ENCODE measurements at regions not wholly inside any gene's neighbourhood (a gene's known extent, or its start where the extent isn't known, plus 50 kb on each side); places are given as distances from the start of the nearest gene placed in this dataset.

DNA sequence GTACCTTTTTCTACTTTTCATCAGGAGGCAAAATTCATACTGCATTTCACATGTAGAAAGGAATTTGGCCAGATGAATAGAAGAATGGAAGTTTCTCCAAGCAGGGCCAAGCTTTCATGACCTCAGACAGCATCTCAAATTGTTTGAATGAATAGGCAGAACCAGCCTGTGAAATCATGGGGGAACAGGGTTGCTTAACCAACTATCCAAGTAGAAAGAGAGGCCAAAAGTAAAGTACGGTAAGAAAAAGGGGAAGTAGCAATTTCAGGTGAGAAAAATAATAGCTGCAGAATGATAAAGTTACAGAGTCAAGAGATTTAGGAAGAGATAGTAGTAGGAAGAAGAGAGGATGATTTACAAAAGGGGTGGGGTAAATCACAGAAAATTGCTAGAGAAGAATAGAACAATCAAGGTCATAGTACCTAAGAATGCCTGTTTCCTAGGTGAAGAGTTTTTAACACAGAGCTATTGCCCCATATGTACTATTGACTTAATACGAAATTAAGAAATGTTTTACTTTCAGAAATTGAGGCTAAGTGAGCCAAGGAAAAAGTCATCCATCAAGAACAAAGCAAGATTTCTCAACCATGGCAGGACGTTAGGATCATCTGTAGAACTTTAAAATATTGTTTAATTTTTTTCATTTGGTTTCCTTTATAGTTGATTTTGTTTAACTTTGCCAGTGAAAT, 177.1 kb upstream of the TET2 start:
- no peak for DNase-seq

DNA sequence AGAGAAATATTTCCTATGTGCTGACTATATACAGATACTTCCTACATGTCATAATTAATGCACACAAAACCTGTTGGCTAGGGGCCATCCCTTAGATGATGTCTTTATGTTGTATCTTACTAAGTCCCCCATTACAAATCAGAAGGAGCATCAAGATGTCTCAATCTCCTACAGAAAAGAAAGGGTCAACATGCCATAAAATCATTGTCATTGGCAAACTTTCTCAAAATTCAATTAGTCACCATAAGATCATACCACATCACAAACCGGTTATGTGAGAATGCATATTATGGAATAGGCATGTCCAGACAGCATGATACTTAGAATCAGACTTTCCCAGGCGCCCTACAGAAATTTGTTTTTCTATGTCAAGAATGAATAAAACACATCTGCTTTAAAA, 175.2 kb upstream of the TET2 start:
- DNase-seq, result no peak

DNA sequence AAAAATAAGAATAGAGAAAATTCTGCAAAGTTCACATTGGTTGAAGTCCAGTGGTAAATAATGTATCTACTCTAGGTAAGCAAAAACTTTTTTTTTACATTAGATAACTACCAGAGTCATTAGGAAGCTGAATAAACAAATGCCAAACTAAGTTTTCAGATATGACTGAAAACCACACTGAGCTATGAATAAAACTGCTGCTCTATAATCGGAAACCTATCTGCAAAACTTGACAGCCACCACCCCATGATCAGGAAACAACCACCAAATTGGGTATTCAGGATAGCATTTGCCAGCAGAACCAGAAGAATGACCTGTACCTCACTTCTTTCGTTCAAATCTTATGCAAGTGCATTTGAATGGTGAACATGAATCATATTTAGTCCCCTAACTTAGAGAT, 173.0 kb upstream of the TET2 start:
- no peak for DNase-seq

DNA sequence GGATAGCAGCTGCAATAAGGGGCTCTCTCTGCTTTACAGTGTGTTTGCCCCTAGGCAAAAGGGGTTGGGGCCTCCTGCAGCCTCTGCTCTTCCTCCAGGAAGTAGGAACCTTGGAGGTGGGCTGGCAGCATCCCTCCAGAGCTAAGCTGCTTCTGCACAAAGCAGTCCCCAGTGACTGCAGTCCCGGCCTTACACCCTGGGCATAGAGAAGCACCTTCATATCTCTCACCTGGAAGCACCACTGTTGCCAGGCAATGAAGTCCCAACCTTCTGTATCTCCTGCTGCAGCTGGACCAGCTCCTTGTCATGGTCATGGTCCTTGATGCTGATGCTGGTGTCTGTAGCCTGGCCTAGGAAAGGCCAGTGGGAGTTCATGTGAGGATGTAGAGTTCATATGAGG, 171.1 kb upstream of the TET2 start:
- DNase-seq, result no peak

DNA sequence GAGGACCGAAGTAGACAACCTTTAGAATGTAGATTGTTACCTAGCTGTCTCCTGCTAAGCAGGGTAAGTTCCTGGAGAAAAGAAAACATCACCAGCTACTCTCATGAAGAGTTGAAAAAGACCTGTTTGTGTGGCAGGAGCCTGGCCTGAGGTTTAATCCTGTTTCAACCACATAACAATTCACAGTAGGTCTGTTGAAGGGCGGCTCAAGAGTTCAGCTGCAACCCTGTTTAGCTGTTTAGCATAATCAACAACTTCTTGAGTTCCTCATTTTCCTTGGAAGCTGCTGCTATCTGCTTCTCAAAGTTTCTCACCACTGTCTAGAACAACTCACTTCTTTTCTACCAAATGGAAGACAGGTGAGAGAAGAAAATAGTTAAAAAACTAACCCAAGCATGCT, 170.4 kb upstream of the TET2 start:
- no peak for DNase-seq

DNA sequence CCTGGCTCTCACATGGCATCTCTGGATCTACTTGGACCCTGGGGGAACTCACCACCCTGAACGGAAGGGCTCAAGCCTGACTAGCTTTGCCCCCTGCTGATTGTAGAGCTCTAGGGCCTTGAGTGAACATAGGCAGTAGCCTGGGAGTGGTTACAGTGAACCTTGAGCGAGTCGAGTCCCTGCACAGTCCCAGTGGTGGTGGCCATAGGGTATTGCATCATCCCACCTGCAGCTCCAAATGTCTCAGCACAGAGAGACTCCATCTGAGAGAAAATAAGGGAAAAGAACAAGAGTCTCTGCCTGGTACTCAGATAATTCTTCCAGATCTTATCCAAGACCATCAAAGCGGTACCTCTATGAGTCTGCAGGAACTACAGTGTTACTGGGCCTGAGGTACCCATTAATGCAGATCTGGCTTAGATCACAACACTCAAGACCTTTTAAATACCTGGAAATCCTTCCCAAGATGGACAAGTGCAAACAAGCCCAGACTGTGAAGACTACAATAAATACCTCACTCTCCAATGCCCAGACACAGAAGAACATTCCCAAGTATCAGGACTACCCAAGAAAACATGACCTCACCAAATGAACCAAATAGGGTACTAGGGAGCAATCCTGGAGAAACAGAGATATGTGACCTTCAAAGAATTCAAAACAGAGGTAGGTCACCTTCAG, 167.5 kb upstream of the TET2 start:
- no peak for DNase-seq

DNA sequence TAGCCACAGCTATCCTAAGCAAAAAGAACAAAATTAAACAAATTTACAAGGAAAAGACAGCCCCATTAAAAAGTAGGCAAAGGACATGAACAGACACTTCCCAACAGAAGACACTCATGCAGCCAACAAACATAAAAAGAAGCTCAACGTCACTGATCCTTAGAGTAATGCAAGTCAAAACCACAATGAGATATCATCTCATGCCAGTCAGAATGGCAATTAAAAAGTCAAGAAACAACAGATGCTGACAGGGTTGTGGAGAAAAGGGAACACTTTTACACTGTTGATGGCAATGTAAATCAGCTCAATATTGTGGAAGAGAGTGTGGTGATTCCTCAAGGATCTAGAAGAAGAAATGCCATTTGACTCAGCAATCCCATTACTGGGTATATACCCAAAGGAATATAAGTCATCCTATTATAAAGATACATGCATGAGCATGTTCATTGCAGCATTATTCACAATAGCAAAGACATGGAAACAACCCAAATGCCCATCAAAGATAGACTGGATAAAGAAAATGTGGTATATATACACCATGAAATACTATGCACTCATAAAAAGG, 163.0 kb upstream of the TET2 start:
- no peak for DNase-seq

DNA sequence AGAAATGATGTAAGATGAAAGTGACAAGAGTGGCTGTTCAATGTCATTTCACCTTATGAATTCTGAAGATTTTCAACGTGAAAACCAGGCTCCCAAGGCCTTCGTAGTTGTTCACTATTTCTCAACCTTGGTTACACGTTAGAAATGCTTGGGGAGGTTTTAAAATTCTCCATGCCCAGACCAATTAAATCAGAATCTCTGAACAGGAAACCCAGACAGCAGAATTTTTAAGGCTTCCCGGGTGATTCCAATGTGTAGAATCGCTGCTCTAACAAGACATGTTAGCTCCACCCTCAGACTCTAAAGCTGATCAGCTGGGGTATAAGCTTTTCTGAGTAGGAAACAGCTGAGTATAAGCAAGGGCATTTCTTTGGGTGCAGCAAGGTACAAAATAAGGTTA, 160.4 kb upstream of the TET2 start:
- no peak for DNase-seq

DNA sequence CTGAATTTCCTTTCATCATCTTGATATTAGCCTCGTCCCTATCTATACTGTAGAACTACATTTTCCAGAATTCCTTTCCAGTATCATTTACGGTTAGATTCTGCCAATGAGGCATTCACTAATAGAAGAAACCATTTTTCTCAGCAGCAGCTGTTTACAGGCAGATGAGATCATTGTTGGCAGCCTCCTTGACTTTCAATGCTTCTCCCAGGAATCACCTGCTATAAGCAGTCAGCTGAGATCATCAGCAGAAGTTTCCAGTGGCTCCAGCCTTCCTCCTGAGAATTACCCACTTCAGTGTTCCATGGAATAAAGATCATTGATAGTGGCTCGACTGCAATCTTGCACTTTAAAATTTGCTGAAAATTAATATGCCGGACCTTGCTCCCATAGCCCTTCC, 157.3 kb upstream of the TET2 start:
- DNase-seq, result no peak

DNA sequence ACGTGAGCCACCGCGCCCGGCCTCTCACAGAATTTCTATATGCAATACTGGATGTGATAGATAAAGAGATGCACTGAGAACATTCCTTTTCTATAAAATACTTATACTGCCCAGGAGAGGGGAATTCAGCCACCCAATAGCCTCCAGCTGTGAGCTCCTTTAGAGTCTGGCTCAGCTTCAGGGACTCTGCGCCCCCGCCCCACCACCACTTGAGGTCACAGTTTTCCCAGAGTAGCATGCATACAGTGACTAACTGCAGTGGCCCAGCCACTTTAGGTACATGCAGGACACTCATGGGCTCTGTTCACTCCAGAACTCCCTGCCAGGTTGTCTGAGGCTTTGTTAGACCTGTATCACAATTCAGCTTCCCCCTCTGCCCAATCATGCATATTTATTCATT, 144.4 kb upstream of the TET2 start:
- no peak for DNase-seq

DNA sequence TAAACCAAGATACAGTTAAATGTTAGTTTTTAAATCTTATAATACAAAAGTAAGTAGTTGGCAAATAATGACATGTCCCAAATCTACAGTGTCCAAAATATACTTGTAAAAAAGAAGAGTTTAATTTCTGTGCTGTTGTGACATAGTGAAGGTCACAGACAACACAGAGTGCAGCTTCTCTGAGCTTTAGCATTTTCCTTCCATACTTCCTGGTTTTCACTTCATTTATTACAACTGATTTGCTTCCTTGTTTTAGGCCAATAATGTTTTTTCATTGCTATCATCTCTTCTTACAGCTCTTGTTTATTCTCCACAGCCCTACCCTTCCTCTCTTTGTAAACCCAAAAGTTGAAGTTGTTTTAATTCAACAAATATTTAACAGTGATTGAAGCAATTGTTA, 132.4 kb upstream of the TET2 start:
- no peak for DNase-seq

DNA sequence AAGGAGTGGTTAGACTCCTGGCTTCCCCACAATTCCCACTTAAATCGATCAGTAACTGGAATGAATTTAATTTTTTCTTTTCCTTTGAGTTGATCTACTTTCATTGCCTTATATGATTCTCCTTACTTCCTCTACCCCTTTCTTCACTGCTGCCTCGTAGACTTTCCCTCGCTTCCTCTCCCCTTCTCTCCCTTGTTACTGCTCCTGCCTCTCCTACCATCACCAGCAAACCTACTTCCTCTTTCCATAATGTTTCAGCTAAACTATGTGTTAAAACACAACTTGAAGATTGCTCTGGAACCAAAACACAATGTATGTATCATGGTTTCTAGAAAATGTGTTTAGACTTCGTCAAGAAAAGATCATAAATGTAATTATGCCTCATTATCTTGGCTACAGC, 132.0 kb upstream of the TET2 start:
- DNase-seq, result no peak

DNA sequence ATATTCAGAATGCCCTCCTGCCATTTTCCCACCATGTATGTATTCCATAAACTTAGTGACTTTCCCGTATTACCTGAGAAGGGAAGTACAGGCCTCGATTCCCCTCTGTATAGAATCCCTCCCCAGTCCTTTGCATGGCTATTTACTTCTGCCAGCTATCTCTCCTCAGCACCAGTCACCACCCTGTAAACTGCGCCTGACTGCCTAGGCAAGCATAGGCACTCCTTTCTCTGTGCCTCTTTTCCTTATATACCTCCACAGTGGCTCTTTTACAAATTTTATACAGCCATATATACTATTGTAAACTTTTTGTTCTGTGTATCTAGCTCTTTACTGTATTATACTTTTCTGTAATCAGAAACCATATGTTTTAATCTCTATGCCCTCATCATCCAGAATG, 130.9 kb upstream of the TET2 start:
- DNase-seq, result no peak

DNA sequence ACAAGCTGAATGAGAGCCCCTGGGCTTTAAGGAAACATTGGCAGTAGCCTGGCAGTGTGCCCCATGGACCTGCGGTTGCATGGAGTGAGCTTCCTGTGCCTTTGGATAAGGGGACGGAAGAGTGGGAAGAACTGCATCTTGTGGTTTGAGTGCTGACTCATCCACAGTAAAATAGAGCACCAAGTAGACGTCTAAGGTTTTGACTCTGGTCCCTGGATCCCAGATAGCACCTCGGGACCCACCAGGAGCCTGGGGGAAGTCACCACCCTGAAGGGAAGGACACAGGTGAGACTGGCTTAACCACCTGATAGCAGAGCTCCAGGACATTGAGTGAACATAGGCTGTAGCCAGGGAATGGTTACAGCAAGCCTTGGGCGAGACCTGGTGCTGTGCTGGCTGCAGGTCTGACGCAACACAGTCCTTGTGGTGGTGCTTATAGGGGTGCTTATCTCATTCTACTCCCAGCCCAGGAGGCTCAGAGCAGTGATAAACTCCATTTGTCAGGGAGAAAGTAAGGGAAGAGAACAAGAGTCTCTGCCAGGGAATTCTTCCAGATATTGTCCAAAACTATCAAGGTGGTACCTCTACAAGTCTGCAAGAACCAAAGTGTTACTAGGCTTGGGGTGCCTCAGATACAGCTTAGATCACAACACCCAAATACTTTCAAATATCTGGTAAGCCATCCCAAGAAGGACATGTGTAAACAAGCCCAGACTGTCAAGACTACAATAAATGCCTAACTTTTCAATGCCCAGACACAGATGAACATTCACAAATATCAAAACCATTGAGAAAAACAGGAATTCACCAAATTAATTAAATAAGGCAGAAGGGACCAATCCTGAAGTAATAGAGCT, 123.6 kb upstream of the TET2 start:
- no peak for DNase-seq

DNA sequence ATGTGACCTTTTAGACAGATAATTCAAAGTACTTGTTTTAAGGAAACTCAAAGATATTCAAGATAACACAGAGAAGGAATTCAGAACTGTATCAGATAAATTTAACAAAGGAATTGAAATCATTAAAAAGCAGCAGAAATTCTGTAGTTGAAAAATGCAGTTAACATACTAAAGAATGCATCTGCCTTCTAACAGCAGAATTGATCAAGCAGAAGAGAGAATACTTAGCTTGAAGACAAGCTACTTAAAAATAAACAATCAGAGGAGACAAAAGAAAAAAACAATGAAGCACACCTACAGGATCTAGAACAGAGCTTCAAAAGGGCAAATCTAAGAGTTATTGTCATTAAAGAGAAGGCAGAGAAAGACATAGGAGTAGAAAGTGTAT, 123.0 kb upstream of the TET2 start:
- no peak for DNase-seq

DNA sequence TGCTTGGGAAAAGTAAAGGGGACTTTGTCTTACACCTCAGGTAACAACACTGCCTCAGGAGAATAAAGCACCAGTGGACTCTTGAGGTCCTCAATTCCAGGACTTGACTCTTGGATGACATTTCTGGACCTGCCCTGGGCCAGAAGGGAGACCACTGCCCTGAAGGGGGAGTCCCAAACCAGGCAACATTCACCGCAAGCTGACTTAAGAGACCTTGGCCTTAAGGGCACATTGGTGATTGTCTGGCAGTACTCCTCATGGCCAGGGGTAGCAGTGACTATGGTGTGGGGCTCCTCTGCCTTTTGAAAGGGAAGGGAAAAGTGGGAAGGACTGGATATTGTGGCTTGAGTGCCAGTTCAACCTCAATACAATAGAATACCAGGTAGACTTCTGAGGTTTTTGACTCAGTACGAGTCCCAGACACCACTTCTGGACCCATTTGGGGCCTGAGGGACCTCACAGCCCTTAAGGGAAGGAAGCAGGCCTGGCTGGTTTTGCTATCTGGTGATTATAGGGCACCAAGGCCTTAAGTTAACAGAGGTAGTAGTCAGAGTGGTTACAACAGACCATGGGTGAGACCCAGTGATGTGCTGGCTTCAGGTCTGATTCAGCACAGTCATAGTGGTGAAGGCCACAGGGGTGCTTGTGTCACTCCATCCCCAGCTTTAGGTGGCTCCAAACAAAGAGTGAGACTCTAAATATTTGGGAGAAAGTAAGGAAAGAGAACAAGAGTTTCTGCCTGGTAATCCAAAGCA, 121.2 kb upstream of the TET2 start:
- no peak for DNase-seq

DNA sequence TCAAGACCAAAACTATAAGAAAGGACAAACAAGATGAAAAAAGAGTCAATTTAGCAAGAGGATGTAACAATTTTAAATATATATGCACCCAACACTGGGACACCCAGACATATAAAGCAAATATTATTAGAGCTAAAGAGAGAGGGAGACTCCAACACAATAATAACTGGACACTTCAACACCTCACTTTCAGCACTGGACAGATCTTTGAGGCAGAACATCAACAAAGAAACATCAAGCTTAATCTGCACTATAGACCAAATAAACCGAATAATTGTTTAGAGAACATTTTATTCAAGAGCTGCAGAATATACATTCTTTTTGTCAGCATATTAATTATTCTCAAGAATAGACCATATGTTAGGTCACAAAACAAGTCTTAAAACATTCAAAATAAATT, 109.7 kb upstream of the TET2 start:
- DNase-seq, result no peak

DNA sequence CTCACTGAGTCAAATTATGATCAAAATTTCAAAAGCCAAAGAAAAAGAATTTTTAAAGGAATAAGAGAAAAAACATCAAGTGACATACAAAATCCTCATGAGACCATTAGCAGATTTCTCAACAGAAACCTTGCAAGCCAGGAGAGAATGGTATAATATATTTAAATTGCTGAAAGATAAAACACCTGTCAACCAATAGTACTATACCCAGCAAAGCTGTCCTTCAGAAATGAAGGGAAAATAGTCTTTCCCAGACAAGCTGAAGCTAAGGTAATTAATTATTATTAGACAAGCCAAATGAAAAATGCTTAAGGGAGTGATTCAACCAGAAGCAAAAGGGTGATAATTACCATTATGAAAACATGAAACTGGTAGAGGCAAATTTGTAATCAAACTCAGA, 104.2 kb upstream of the TET2 start:
- DNase-seq, result no peak

DNA sequence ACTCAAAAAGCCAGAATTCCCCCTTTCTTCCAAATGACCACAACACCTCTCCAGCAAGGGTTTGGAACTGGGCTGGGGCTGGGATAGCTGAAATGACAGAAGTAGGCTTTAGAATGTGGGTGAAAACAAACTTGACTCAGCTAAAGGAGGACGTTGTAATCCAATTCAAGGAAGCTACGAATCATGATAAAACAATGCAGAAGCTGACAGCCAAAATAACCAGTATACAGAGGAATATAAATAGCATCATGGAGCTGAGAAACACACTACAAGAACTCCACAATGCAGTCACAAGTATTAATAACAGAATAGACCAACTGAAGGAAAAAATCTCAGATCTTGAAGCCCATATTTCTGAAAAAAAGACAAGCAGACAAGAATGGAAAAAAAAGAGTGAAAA, 95.8 kb upstream of the TET2 start:
- no peak for DNase-seq

DNA sequence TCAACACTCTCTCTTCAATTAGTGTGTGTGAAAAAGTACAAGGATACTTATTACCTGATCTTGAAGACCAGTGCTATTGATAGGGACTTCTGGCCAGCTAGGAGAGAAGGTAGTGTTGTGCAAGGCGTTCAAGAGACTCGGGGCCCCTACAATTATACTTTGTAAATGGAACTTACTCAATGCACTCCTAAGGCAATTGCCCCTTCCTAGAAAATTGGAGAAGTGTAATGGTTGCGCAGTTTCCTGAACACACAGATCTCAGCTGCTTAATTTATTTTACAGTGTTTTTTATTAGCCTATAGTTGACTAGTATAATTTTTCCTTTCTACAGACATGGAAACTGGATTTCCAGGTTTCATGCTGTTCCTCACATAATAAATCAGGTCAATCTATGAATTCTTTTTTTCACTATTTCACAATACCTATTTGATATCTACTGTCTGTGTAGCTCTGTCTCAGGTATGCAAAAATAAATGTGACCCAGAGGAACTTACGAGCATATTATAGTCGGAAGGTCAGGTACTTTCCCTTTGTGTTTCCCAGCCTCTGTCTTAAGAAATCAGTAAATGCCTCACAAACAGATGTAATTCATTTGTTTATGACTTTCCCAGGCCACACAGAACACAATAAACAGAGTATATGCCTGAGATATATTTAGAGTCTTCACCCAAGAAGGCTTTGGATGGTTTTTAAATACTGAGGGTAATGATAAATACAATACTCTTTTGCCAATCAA, 89.1 kb upstream of the TET2 start:
- no peak for DNase-seq

DNA sequence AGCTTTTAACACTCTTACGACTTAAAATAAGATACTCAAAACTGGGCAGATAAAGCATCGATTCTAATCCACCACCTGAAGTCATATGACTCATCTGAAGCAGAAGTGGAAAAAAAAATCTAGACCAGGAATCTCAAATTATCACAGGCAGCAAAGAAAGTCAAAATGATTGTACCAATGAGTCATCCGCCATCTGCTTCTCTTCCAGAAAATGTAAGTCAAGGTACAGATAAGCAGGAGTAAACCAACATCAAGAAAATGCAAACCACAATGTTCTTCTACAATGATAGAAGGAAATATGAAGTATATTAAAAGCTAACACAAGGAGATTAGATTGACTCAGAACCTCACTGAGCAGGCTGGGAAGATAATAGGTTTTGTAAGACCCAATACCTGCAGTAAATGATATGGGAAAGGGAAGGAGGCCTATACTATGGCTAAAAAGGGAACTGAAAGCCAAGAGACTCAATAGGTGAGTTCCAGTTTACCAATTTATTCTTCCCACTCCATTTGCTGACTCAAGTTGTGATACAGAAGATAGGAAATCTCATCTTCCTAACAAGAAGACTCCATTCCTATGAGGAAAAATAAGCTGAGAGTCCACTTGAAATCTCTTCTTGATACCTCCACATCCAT, 88.4 kb upstream of the TET2 start:
- no peak for DNase-seq

DNA sequence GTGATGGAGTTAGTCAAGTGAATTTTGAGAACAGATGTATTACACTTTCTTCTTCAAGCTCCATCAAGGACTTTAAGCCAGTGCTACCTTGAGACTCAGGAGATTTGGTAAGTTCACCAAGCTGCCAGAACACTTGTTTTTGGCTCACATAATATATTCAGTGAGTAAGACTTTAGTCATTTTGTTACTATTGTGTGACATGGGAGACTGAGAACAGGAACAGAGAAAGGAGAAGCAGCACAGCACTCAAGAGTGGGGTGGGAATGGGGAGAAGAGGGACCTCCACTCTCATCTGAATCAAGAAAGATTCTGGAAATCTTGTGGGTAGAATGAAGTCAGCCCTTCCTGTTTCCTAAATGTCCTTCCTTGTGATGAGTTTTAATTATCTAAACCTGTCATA, 87.3 kb upstream of the TET2 start:
- DNase-seq, result no peak
